NCI-H510A (cell line): ENCODE measurements at regions not wholly inside any gene's neighbourhood (a gene's known extent, or its start where the extent isn't known, plus 50 kb on each side); places are given as distances from the start of the nearest gene placed in this dataset.

Experiments used
- DNase-seq: peaks from one replicate; lab custom pipeline; 2025; lab: John Stamatoyannopoulos, UW

GRCh38 chr1:82830690-82831380 lies 1030.1 kb downstream of the ADGRL2 start:
- DNase-seq: no peak

DNA sequence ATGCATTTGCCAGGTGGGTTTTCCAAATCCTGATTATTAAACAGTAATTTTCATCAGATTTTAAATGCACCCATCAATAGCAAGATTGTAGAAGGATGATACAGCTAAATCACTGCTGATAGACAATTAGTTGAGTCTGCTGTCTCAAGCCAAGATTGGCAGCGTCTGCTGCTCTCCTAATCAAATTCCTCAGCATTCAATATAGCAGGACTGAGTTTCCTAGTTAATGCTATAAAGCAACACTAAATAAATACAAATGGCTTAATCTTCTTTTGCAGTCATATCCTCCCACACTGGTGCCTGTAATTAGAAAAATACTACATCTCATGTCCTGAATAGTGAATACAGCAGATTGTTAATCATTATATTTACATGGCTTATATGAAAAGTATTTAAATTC lies 1028.8 kb downstream of the ADGRL2 start:
- no peak for DNase-seq

DNA sequence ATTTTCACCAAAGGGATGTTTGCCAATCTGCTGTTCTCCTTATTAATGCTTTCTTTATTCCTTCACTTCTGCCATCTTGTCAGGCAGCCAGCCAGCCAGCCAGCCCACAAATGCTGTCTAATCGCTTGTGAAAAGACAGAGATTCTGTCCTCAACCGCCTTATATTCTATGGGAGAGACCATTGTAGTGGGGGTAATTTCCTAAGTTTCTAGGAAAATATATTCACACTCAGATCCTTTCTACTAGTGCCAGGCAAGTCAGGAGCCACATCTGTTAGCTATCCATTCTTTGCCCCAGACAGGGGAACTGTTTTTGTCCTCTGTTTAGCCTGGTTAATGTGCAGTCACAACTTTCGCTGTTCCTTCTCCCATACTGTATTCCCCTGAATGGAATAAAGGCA lies 1023.1 kb downstream of the ADGRL2 start:
- no peak for DNase-seq

GRCh38 chr1:82820816-82821215 lies 1020.1 kb downstream of the ADGRL2 start:
- no peak for DNase-seq

GRCh38 chr1:82819234-82819633 lies 1018.5 kb downstream of the ADGRL2 start:
- DNase-seq: no peak

DNA sequence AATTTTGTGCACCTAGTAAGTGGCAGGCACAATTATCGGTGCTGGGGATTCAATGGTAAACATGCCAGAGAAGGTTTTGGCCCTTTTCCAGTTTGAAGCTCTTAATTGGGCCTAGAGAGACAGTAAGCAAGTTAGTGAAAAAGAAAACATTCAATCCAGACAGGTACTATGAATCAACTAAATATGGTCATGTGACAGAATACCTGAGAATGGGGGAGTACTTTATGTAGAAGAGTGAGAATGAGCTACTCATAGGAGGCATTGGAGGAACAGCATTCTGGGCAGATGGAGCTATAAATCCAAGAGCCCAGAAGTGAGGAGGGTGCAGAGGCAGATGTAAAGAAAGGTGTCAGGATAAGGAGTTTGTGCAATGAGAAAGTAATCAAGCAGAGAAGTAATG lies 1017.9 kb downstream of the ADGRL2 start:
- DNase-seq: no peak

GRCh38 chr1:82813386-82813785 lies 1012.7 kb downstream of the ADGRL2 start:
- no peak for DNase-seq

GRCh38 chr1:82810601-82811000 lies 1009.9 kb downstream of the ADGRL2 start:
- DNase-seq: no peak

DNA sequence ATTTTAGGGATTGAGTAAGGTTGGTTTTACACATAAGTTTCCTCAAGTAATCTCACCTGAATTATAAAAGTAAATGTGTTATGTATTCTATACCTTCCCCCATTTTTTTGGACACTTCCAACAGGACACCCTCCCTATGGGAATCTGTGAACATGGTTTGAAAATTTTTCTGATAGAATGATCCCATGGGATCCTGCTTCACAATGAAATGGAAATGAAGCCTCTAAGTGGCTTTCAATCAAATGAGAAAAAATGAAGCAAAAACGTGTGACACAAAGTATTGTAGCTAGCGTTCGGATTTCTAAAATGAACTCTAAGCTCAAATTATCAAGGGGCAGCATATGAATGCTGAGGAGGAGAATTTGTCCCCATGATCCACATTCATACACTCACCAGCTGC lies 1006.8 kb downstream of the ADGRL2 start:
- no peak for DNase-seq

- DNase-seq: no peak
Measured at GRCh38 chr1:82806133-82806532, 1005.4 kb downstream of the ADGRL2 start.

GRCh38 chr1:82801176-82801575 lies 1000.4 kb downstream of the ADGRL2 start:
- DNase-seq: no peak

DNA sequence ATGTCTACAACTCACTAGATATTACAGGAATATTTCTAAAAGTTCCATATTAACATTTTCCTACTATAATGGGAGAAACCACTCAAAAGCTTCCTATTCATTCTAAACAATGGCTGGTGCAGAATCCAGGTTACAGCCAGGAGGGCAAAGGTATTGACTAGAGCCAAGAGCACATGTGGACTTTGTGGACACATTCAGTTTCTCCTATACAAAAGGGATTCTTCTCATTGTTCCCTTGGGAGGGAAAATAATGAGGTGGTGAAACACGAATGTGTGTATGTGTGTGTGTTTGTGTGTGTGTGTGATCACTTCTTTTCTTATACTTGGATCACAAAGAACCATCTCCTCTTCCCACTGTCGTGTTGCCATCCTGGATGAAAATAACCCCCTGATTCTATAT lies 1000.0 kb downstream of the ADGRL2 start:
- DNase-seq: no peak

- no peak for DNase-seq
Measured at GRCh38 chr1:82799261-82799660, 998.5 kb downstream of the ADGRL2 start.

DNA sequence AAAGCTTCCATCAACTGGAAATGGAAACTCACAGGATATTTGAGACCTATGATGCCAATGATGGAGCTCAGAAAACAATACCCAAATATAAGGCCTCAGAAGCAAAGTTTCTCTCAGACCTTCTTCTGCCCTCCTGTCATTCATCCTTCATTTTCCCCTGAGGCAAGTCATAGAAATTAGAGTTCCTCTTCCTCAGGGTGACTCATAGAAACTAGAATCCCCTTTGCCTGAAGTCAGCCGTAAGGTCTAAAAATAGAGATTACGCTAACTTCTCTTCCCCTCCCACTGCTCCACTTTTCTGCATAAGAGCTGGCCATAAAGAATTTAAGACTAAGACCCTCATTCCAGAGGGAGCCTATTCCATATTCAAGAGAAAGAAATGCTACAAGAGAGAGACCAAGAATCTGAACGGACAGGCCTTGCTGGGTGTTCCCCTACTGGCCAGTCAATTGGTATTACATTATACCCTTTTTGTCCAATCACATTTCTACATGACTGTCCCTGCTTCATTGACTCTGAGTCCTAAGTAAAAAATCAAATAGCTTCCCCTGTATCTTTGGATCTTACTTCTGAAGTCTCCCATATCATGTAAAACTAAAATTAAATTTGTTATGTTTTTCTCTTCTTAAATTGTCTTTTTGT lies 994.9 kb downstream of the ADGRL2 start:
- DNase-seq: no peak

- DNase-seq: no peak
Measured at GRCh38 chr1:82792151-82792550, 991.4 kb downstream of the ADGRL2 start.

DNA sequence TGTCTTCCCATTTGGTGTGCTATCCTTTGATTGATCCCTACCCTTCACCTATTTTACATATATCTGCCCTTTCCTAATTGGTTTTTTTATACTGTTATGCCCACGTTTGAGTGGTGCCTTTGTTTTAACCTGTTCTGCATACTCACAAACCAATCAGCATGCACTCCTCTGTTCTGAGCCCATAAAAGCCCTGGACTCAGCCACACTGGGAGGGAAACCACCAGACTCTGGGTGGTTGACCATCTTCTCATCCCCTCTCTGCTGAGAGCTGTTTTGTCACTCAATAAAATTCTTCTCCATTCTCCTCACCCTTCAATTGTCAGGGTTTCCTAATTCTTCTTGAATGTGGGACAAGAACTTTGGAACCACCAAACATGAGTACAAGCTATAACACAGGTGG lies 989.8 kb downstream of the ADGRL2 start:
- DNase-seq: no peak

DNA sequence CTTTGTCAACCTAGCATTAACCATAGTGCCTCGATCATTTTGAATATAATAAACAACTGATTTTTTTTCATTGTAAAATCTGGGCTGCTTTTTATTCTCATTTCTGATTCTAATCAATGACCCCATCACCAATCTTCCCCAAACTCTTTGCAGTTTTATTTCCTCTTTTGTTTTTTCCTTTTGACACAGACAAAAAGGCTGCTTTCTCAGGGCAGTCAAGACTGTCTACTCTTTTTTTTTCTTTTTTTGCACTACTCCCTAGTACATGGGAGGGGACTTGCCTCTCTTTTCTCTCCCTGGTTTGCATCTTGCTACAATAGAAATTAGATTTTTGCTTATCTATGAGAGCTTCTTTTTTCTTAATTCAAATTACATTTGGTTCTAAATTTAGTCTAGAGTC lies 987.9 kb downstream of the ADGRL2 start:
- DNase-seq: no peak

GRCh38 chr1:82788038-82788437 lies 987.3 kb downstream of the ADGRL2 start:
- no peak for DNase-seq

GRCh38 chr1:82786883-82787282 lies 986.1 kb downstream of the ADGRL2 start:
- no peak for DNase-seq

DNA sequence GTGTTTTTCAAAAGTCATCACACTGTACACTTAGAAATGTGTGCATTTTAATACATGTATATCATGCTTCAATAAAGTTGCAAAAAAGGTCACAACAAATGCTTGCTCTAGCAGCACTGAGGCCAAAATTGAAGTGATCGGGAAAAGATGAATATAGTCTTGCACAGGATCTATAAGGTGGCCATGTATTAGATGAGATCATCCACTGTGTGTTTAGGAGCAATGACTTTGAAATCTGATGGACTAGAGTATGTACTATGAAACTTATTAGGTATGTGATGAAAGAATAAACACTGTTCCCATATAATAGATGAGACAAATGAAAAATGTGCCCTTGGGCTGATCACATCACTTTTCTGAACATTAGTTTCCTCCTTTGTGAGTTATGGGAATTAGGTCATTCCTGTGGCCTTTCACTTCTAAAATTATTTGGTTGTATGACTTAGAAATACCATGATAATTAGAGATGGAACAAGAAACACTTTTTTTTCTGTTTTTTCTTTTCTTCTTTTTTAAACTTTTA lies 984.6 kb downstream of the ADGRL2 start:
- DNase-seq: no peak

DNA sequence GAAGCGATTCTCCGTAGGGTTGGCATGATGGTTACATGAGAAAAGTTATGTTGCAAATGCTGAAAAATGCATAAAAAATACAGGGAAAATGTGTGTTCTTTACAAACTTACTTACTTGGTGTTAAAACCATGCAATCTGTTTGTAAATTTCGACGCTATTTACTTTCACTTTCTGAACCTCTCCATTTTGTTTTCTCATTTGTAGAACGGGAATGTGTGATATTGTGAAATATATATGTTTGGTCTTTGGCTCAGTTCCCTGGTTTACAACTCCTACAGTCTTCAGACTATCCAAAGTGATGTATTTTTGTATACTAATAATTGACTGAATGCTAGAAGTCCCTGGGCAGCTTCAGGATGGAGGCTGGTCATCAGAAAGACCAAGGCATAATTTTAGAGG lies 982.3 kb downstream of the ADGRL2 start:
- no peak for DNase-seq

DNA sequence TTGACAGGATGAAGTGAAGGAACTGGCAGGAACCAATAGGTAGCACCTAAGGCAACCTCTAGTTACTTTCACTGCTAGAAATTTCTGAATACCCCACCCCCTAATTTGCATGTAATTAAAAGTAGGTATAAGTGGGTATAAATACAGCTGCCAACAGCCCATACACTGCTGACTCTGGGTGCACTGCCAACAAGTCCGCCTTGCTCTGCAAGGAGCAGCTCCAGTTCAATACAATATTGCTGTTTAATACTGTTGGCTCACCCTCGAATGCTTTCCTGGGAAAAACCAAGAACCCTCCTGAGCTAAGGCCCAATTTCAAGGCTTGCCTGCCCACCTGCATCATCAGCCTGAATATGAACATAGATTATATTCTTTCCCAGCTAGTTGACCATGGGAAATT lies 981.9 kb downstream of the ADGRL2 start:
- no peak for DNase-seq

GRCh38 chr1:82778612-82779011 lies 977.9 kb downstream of the ADGRL2 start:
- DNase-seq: no peak

GRCh38 chr1:82777240-82777639 lies 976.5 kb downstream of the ADGRL2 start:
- no peak for DNase-seq
